ENCODE measurements at regions not wholly inside any gene's neighbourhood (a gene's known extent, or its start where the extent isn't known, plus 50 kb on each side); places are given as distances from the start of the nearest gene placed in this dataset.

GRCh38 chr2:120945091-120945490, 209.4 kb downstream of the GLI2 start:
- H3K36me3 ChIP-seq (replicated peaks; ENCODE audit: insufficient read depth, low read depth): no peaks in the 10 kb centered on the region
- H3K79me2 ChIP-seq: peaks cover 3% of the 10 kb centered on the region
- H3K27me3 ChIP-seq: no peaks in the 10 kb centered on the region
- H2AFZ ChIP-seq: no peak overlapping the region
- peaks cover 5% of the 10 kb centered on the region for H3K4me1 ChIP-seq (ENCODE audit: insufficient read depth)
- H3K27ac ChIP-seq: no peak overlapping the region
- no peak overlapping the region for H3K4me3 ChIP-seq
- TF ChIP-seq CTCF (IDR thresholded peaks at IDR 0.05; ENCODE audit: poor library complexity) (no peak), EZH2phosphoT487 (IDR thresholded peaks at IDR 0.05; ENCODE audit: low read depth, severe bottlenecking, unreplicated experiment) (no peak), EZH2 (IDR thresholded peaks at IDR 0.05; ENCODE audit: borderline replicate concordance) (no peak)
- H3K9me2 ChIP-seq (replicated peaks; ENCODE audit: insufficient read depth): no peaks in the 10 kb centered on the region
- H3K4me2 ChIP-seq: no peak overlapping the region
- 84% methylated on average over 10 of the region's 10 CpGs for WGBS (ENCODE audit: low lambda C conversion rate, missing lambda C conversion rate)
- no peaks in the 10 kb centered on the region for H4K20me1 ChIP-seq (ENCODE audit: insufficient read depth, poor library complexity, severe bottlenecking)
- no peak for DNase-seq (ENCODE audit: low spot score)
- no peaks in the 10 kb centered on the region for H3K9me3 ChIP-seq (ENCODE audit: low read depth)

- no peak overlapping the region for H3K27ac ChIP-seq
- no peak overlapping the region for H3K4me3 ChIP-seq
- H3K9me2 ChIP-seq (replicated peaks; ENCODE audit: insufficient read depth): no peaks in the 10 kb centered on the region
- no peak overlapping the region for H3K4me2 ChIP-seq
- 88% methylated on average over 4 of the region's 4 CpGs for WGBS (ENCODE audit: low lambda C conversion rate, missing lambda C conversion rate)
- H3K9me3 ChIP-seq (ENCODE audit: low read depth): no peaks in the 10 kb centered on the region
- no peak overlapping the region for H2AFZ ChIP-seq
- no peaks in the 10 kb centered on the region for H3K79me2 ChIP-seq
- H3K36me3 ChIP-seq (replicated peaks; ENCODE audit: insufficient read depth, low read depth): no peaks in the 10 kb centered on the region
- no peak for DNase-seq (ENCODE audit: low spot score)
- no peak for TF ChIP-seq CTCF (IDR thresholded peaks at IDR 0.05; ENCODE audit: poor library complexity)
- no peak for TF ChIP-seq EZH2phosphoT487 (IDR thresholded peaks at IDR 0.05; ENCODE audit: low read depth, severe bottlenecking, unreplicated experiment)
- no peak for TF ChIP-seq EZH2 (IDR thresholded peaks at IDR 0.05; ENCODE audit: borderline replicate concordance)
- peaks cover 4% of the 10 kb centered on the region for H3K4me1 ChIP-seq (ENCODE audit: insufficient read depth)
- no peaks in the 10 kb centered on the region for H3K27me3 ChIP-seq
- no peaks in the 10 kb centered on the region for H4K20me1 ChIP-seq (ENCODE audit: insufficient read depth, poor library complexity, severe bottlenecking)
These were observed 210.3 kb downstream of the GLI2 start for GRCh38 chr2:120945832-120946499.

- H3K4me3 ChIP-seq: no peak overlapping the region
- no peaks in the 10 kb centered on the region for H3K27me3 ChIP-seq
- 98% methylated on average over 5 of the region's 5 CpGs for WGBS (ENCODE audit: low lambda C conversion rate, missing lambda C conversion rate)
- H4K20me1 ChIP-seq (ENCODE audit: insufficient read depth, poor library complexity, severe bottlenecking): no peaks in the 10 kb centered on the region
- H3K4me1 ChIP-seq (ENCODE audit: insufficient read depth): no peaks in the 10 kb centered on the region
- no peak overlapping the region for H3K4me2 ChIP-seq
- no peak overlapping the region for H2AFZ ChIP-seq
- H3K9me2 ChIP-seq (replicated peaks; ENCODE audit: insufficient read depth): no peaks in the 10 kb centered on the region
- no peak for TF ChIP-seq EZH2phosphoT487 (IDR thresholded peaks at IDR 0.05; ENCODE audit: low read depth, severe bottlenecking, unreplicated experiment)
- TF ChIP-seq EZH2 (IDR thresholded peaks at IDR 0.05; ENCODE audit: borderline replicate concordance): no peak
- no peak for TF ChIP-seq CTCF (IDR thresholded peaks at IDR 0.05; ENCODE audit: poor library complexity)
- no peak overlapping the region for H3K27ac ChIP-seq
- no peaks in the 10 kb centered on the region for H3K9me3 ChIP-seq (ENCODE audit: low read depth)
- no peaks in the 10 kb centered on the region for H3K79me2 ChIP-seq
- no peaks in the 10 kb centered on the region for H3K36me3 ChIP-seq (replicated peaks; ENCODE audit: insufficient read depth, low read depth)
- DNase-seq (ENCODE audit: low spot score): no peak
These were observed 211.7 kb downstream of the GLI2 start for GRCh38 chr2:120947327-120947726.
